H1 (cell line): ENCODE measurements at regions not wholly inside any gene's neighbourhood (a gene's known extent, or its start where the extent isn't known, plus 50 kb on each side); places are given as distances from the start of the nearest gene placed in this dataset.

Experiments used
- HDAC2 ChIP-seq, 2 experiments: fragments of 300-600 bp in 1 of 2; sonication (generic) in 1 of 2; IDR thresholded peaks; 2 replicates each; pipeline ENCODE4 v1.6.1; 2011 to 2012; ENCODE audit warnings: low read depth in 2 of 2, low read length in 2 of 2, mild to moderate bottlenecking in 2 of 2, moderate library complexity in 2 of 2, borderline replicate concordance in 1 of 2, inconsistent platforms in 1 of 2

- TF ChIP-seq HDAC2 (IDR thresholded peaks at IDR 0.05; ENCODE audit: borderline replicate concordance in 1 of 2, low read depth in 2 of 2, low read length in 2 of 2) = no peak
Observed at GRCh38 chr3:168155303-168155702, 59.6 kb upstream of the GOLIM4 start (continued).
